Gastroesophageal sphincter (tissue), 4 donors: ENCODE measurements at regions not wholly inside any gene's neighbourhood (a gene's known extent, or its start where the extent isn't known, plus 50 kb on each side); places are given as distances from the start of the nearest gene placed in this dataset.

Experiments used
- ATAC-seq: fragments of 150-250 bp; one replicate; pipeline ENCODE4 v1.9.1; 2016; ENCODE audit warnings: mild to moderate bottlenecking, moderate library complexity
- H3K27ac ChIP-seq, 4 donors: fragments of 200-600 bp; sonication (generic) in 3 of 4; 1 replicate in 3 of 4; 2 replicates in 1 of 4; pipeline ENCODE4 v1.5.1; 2016 to 2019
- H3K27me3 ChIP-seq: fragments of 200-600 bp; sonication (generic); one replicate; pipeline ENCODE4 v1.5.1; 2019
- H3K36me3 ChIP-seq, 2 donors: fragments of 200-600 bp; sonication (generic); one replicate each; pipeline ENCODE4 v1.5.1; 2019; ENCODE audit warnings: control low read depth in 1 of 2
- H3K4me1 ChIP-seq, 3 donors: fragments of 200-600 bp; sonication (generic); 1 replicate in 2 of 3; 2 replicates in 1 of 3; pipeline ENCODE4 v1.5.1; 2016 to 2019; ENCODE audit warnings: control low read depth in 2 of 3
- H3K4me3 ChIP-seq, 2 donors: fragments of 200-600 bp; sonication (generic); one replicate each; pipeline ENCODE4 v1.5.1; 2019; ENCODE audit warnings: mild to moderate bottlenecking in 1 of 2, moderate library complexity in 1 of 2
- H3K9me3 ChIP-seq, 3 donors: fragments of 200-600 bp; sonication (generic); one replicate each; pipeline ENCODE4 v1.5.1; 2017 to 2019; ENCODE audit warnings: control low read depth in 2 of 3
- CTCF ChIP-seq, 4 experiments: fragments of 200-600 bp in 2 of 4; fragments of 450-650 bp in 2 of 4; sonication (generic) in 1 of 4; IDR thresholded peaks; one replicate each; pipeline ENCODE4 v1.5.1; 2017 to 2019; ENCODE audit warnings: antibody characterized with exemption in 4 of 4, mild to moderate bottlenecking in 2 of 4, moderate library complexity in 2 of 4
- EP300 ChIP-seq: sonication (generic); formaldehyde crosslinking; IDR thresholded peaks from one replicate; pipeline ENCODE4 v1.6.1; 2017; ENCODE audit warnings: antibody characterized with exemption, mild to moderate bottlenecking
- POLR2A ChIP-seq, 2 donors: fragments of 450-650 bp; IDR thresholded peaks; one replicate each; pipeline ENCODE4 v1.6.1; 2017; ENCODE audit warnings: antibody characterized with exemption in 2 of 2, mild to moderate bottlenecking in 2 of 2, moderate library complexity in 1 of 2
- POLR2AphosphoS5 ChIP-seq: sonication (generic); formaldehyde crosslinking; IDR thresholded peaks from one replicate; pipeline ENCODE4 v1.6.1; 2017; ENCODE audit warnings: antibody characterized with exemption
- WGBS, 2 donors: methylation state at CpG; one replicate each; pipeline ENCODE4 v1.1.5; 2018; ENCODE audit warnings: low coverage in 1 of 2; 5-methylcytosine and 5-hydroxymethylcytosine counted together

DNA sequence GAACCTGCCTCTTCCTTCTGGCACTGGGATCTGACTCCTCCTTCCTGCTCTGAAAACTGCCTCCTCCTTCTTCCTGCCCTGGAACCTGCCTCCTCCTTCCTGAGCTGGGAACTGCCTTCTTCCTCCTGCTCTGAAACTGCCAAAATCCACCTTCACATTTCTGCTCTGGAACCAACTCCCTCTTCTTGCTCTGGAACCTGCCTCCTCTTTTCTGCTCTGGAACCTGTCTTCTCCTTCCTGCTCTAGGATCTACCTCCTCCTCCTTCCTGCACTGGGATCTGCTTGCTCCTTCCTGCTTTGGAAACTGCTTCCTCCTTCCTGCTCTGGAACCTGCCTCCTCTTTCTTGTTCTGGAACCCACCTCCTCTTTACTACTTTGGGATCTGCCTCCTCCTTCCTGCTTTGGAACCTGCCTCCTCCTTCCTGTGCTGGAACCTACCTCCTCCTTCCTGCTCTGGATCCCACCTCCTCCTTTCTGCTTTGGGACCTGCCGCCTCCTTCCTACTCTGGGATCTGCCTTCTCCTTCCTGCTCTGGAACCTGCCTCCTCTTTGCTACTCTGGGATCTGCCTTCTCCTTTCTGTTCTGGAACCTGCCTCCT, 315.5 kb downstream of the PRL start:
- H3K4me3 ChIP-seq, result no peak overlapping the region
- H3K9me3 ChIP-seq, result no peaks in the 10 kb centered on the region
- no peak for ATAC-seq
- WGBS, 2 donors, result 0 to 95% methylated on average over 1 of the region's 1 CpG
- H3K36me3 ChIP-seq, result peaks cover 0 to 14% of the 10 kb centered on the region in 2 donors
- no peaks in the 10 kb centered on the region for H3K4me1 ChIP-seq
- H3K27ac ChIP-seq, result no peak overlapping the region
- TF ChIP-seq POLR2A (IDR thresholded peaks at IDR 0.05) (no peak), CTCF (IDR thresholded peaks at IDR 0.05) (no peak), POLR2AphosphoS5 (no peak), EP300 (no peak)
- H3K27me3 ChIP-seq, result no peaks in the 10 kb centered on the region

DNA sequence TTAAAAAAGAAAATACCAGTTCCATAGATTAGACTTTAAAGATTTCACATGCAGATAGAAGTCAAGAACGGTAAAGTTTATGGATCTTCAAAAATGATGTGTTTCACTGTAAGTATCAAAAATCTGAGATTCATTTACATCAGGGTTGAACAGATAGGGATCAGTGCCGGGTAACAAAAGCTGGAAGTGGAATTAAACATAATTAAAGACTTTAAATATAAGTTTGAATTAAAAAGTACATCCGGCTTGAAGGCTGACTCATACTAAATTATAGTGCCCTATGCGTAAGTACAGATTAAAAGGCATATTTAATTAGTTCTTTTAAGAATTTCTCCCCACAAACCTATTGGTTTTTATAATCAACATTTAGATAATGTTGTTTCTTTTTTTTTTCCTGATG, 312.7 kb downstream of the PRL start:
- Histone ChIP-seq H3K27ac (no peak overlapping the region), H3K4me3 (no peak overlapping the region), H3K4me1 (peaks cover 4 to 23% (median 7%) of the 10 kb centered on the region in 3 donors), H3K36me3 (peaks cover 0 to 14% of the 10 kb centered on the region in 2 donors), H3K9me3 (no peaks in the 10 kb centered on the region), H3K27me3 (no peaks in the 10 kb centered on the region)
- 70 to 73% methylated on average over 3 to 4 of the region's 4 CpGs for WGBS, 2 donors
- ATAC-seq, result no peak
- TF ChIP-seq POLR2A (IDR thresholded peaks at IDR 0.05), result no peak
- TF ChIP-seq POLR2AphosphoS5, result no peak
- no peak for TF ChIP-seq CTCF (IDR thresholded peaks at IDR 0.05)
- TF ChIP-seq EP300, result no peak

GRCh38 chr6:21984561-21984960, 312.3 kb downstream of the PRL start:
- H3K27ac ChIP-seq, result no peak overlapping the region
- H3K4me3 ChIP-seq, result no peak overlapping the region
- H3K27me3 ChIP-seq, result no peaks in the 10 kb centered on the region
- peaks cover 4 to 23% (median 7%) of the 10 kb centered on the region in 3 donors for H3K4me1 ChIP-seq
- TF ChIP-seq EP300, result no peak
- peaks cover 0 to 14% of the 10 kb centered on the region in 2 donors for H3K36me3 ChIP-seq
- ATAC-seq, result no peak
- 45 to 60% methylated on average over 1 of the region's 1 CpG for WGBS, 2 donors
- no peaks in the 10 kb centered on the region for H3K9me3 ChIP-seq

- H3K27me3 ChIP-seq, result no peaks in the 10 kb centered on the region
- no peak overlapping the region for H3K27ac ChIP-seq
- 82 to 91% methylated on average over 1 of the region's 1 CpG for WGBS, 2 donors
Observed at GRCh38 chr6:21985904-21986303, 310.9 kb downstream of the PRL start.

GRCh38 chr6:21986703-21987102, 310.1 kb downstream of the PRL start:
- Histone ChIP-seq H3K27ac (peak overlapping the region in 3 of 4 donors; percentile 50 to 74 (median 67)), H3K27me3 (no peaks in the 10 kb centered on the region), H3K9me3 (no peaks in the 10 kb centered on the region), H3K4me1 (peaks cover 4 to 23% (median 7%) of the 10 kb centered on the region in 3 donors), H3K36me3 (no peaks in the 10 kb centered on the region), H3K4me3 (no peak overlapping the region)
- 7 to 71% methylated on average over 2 to 6 of the region's 6 CpGs for WGBS, 2 donors
- TF ChIP-seq EP300, result no peak
- no peak for TF ChIP-seq POLR2AphosphoS5
- TF ChIP-seq POLR2A (IDR thresholded peaks at IDR 0.05), result no peak
- no peak for TF ChIP-seq CTCF (IDR thresholded peaks at IDR 0.05)
- peak; percentile 38 for ATAC-seq

More at GRCh38 chr6:21985904-21986303, 310.9 kb downstream of the PRL start:
- no peak overlapping the region for H3K4me3 ChIP-seq
- H3K4me1 ChIP-seq, result peaks cover 4 to 23% (median 7%) of the 10 kb centered on the region in 3 donors
- no peaks in the 10 kb centered on the region for H3K9me3 ChIP-seq
- TF ChIP-seq POLR2A (IDR thresholded peaks at IDR 0.05) (no peak), CTCF (IDR thresholded peaks at IDR 0.05) (no peak), POLR2AphosphoS5 (no peak), EP300 (no peak)
- H3K36me3 ChIP-seq, result peaks cover 0 to 5% of the 10 kb centered on the region in 2 donors
- no peak for ATAC-seq
